GM10248 (cell line): ENCODE measurements at regions not wholly inside any gene's neighbourhood (a gene's known extent, or its start where the extent isn't known, plus 50 kb on each side); places are given as distances from the start of the nearest gene placed in this dataset.

Experiments
- CTCF ChIA-PET: fragments of 300-600 bp; sonication (Branson Sonifier 250); formaldehyde crosslinking; extraction: SDS; loops from one replicate; lab custom pipeline; 2021; ENCODE audit warnings: antibody characterized with exemption; lab: Yijun Ruan, JAX
- POLR2A ChIA-PET: fragments of 350-650 bp; sonication (Branson Sonifier 250); formaldehyde crosslinking; extraction: SDS; loops from one replicate; lab custom pipeline; 2020; ENCODE audit warnings: antibody characterized with exemption; lab: Yijun Ruan, JAX
- DNase-seq: peaks from one replicate; pipeline ENCODE4 v3.0.0; 2012; ENCODE audit errors: extremely low spot score
- CTCF ChIP-seq: IDR thresholded peaks from 2 replicates; pipeline ENCODE4 v1.5.1; 2012; ENCODE audit warnings: mild to moderate bottlenecking, low read depth; ENCODE audit errors: extremely low read depth, missing control alignments, control extremely low read depth

GRCh38 chr2:176398243-176399073 is 129.2 kb downstream of the MTX2 start:
- POLR2A ChIA-PET: no interaction called here
- TF ChIP-seq CTCF: no peak
- no peak for DNase-seq
- CTCF ChIA-PET: no interaction called here

- no peak for DNase-seq
- ChIA-PET CTCF (no interaction called here), POLR2A (no interaction called here)
Measured at GRCh38 chr2:176399074-176399598, 129.9 kb downstream of the MTX2 start.

GRCh38 chr2:176405477-176405876 is 136.2 kb downstream of the MTX2 start:
- CTCF ChIA-PET: no interaction called here
- no peak for TF ChIP-seq CTCF
- no peak for DNase-seq
- POLR2A ChIA-PET: no interaction called here

More at GRCh38 chr2:176399074-176399598, 129.9 kb downstream of the MTX2 start:
- TF ChIP-seq CTCF: no peak

GRCh38 chr2:176407706-176408105 is 138.5 kb downstream of the MTX2 start:
- DNase-seq: no peak
- CTCF ChIA-PET: interaction anchor here (1.0 kb wide), 1 partner anchor 47 kb away, joined by 3 read pairs; no protein-coding TSS in a partner anchor
- no peak for TF ChIP-seq CTCF
- POLR2A ChIA-PET: no interaction called here

GRCh38 chr2:176409671-176410070 is 140.4 kb downstream of the MTX2 start:
- no peak for DNase-seq
- no peak for TF ChIP-seq CTCF
- CTCF ChIA-PET: no interaction called here
- POLR2A ChIA-PET: no interaction called here

- no peak for TF ChIP-seq CTCF
- DNase-seq: no peak
- POLR2A ChIA-PET: no interaction called here
- CTCF ChIA-PET: no interaction called here
Measured at GRCh38 chr2:176412136-176412535, 142.9 kb downstream of the MTX2 start.
